Testis (tissue), 2 donors: ENCODE measurements at regions not wholly inside any gene's neighbourhood (a gene's known extent, or its start where the extent isn't known, plus 50 kb on each side); places are given as distances from the start of the nearest gene placed in this dataset.

Source experiments
- DNase-seq: peaks from one replicate; pipeline ENCODE4 v3.0.0-alpha.2; 2019
- H3K27ac ChIP-seq, 2 donors: fragments of 200-600 bp; sonication (generic); one replicate each; pipeline ENCODE4 v1.5.1; 2019
- H3K27me3 ChIP-seq: fragments of 200-600 bp; sonication (generic); one replicate; pipeline ENCODE4 v1.5.1; 2019
- H3K36me3 ChIP-seq: fragments of 200-600 bp; sonication (generic); one replicate; pipeline ENCODE4 v1.5.1; 2017; ENCODE audit warnings: low read depth; ENCODE audit errors: missing control alignments
- H3K4me1 ChIP-seq: fragments of 200-600 bp; sonication (generic); one replicate; pipeline ENCODE4 v1.5.1; 2019
- H3K4me3 ChIP-seq, 2 donors: fragments of 200-600 bp; sonication (generic); one replicate each; pipeline ENCODE4 v1.5.1; 2017 to 2019
- H3K9me3 ChIP-seq: fragments of 200-600 bp; sonication (generic); one replicate; pipeline ENCODE4 v1.5.1; 2017
- CTCF ChIP-seq, 3 experiments: fragments of 450-650 bp in 2 of 3; fragments of 200-600 bp in 1 of 3; sonication (generic) in 1 of 3; IDR thresholded peaks; one replicate each; pipeline ENCODE4 v1.5.1; 2016 to 2019; ENCODE audit warnings: antibody characterized with exemption in 3 of 3, mild to moderate bottlenecking in 2 of 3, moderate library complexity in 1 of 3
- POLR2A ChIP-seq: fragments of 450-650 bp; IDR thresholded peaks from one replicate; pipeline ENCODE4 v1.6.1; 2017; ENCODE audit warnings: antibody characterized with exemption, mild to moderate bottlenecking, moderate library complexity
- WGBS, 2 donors: methylation state at CpG; one replicate each; pipeline ENCODE4 v1.1.5; 2018; 5-methylcytosine and 5-hydroxymethylcytosine counted together
- intact Hi-C: fragments of 100-400 bp; cut with DNase I; formaldehyde crosslinking; loops from one replicate; pipeline ENCODE4 v1.15.1; 2023; ENCODE audit warnings: low total_unique reads

DNA sequence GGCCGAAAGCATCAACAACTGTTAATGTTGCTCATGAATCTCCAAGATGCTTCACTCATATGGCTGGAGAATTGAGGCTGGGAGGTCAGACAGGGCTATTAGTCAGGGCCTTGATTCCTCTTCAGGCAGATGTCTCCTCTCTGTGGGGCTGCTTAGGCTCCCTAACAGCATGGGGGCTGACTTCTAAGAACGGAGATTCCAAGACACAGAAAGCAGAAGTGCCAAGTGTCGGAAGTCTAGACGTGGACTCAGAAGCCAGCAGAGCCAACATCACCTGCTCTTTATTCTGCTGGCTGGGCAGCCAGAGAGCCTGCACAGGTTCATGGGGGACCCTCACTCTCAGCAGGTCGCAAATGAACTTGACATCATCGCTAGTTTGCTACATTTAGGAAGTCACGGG lies 279.8 kb downstream of the CDH26 start:
- no peak for DNase-seq
- Histone ChIP-seq H3K36me3 (no peaks in the 10 kb centered on the region), H3K27me3 (no peaks in the 10 kb centered on the region), H3K27ac (no peak overlapping the region), H3K4me3 (no peak overlapping the region), H3K9me3 (no peaks in the 10 kb centered on the region), H3K4me1 (no peaks in the 10 kb centered on the region)
- TF ChIP-seq CTCF (IDR thresholded peaks at IDR 0.05), result no peak
- TF ChIP-seq POLR2A, result no peak
- 87 to 89% methylated on average over 7 of the region's 7 CpGs for WGBS, 2 donors
- intact Hi-C loops, result no loop called here

GRCh38 chr20:60238992-60239660 lies 280.9 kb downstream of the CDH26 start:
- Histone ChIP-seq H3K9me3 (no peaks in the 10 kb centered on the region), H3K36me3 (no peaks in the 10 kb centered on the region), H3K27me3 (no peaks in the 10 kb centered on the region), H3K4me3 (no peak overlapping the region), H3K27ac (no peak overlapping the region), H3K4me1 (no peaks in the 10 kb centered on the region)
- WGBS, 2 donors, result 81 to 83% methylated on average over 10 to 11 of the region's 11 CpGs
- intact Hi-C loops, result no loop called here
- DNase-seq, result no peak
- TF ChIP-seq POLR2A, result no peak
- TF ChIP-seq CTCF (IDR thresholded peaks at IDR 0.05), result no peak

- H3K9me3 ChIP-seq, result no peaks in the 10 kb centered on the region
- H3K27me3 ChIP-seq, result no peaks in the 10 kb centered on the region
- intact Hi-C loops, result no loop called here
- TF ChIP-seq POLR2A (no peak), CTCF (IDR thresholded peaks at IDR 0.05) (no peak)
- DNase-seq, result no peak
- H3K4me1 ChIP-seq, result no peaks in the 10 kb centered on the region
- no peak overlapping the region for H3K4me3 ChIP-seq
- H3K36me3 ChIP-seq, result no peaks in the 10 kb centered on the region
- WGBS, 2 donors, result 52 to 72% methylated on average over 12 of the region's 12 CpGs
- H3K27ac ChIP-seq, result no peak overlapping the region
Observed at GRCh38 chr20:60239956-60240355, 281.7 kb downstream of the CDH26 start.

GRCh38 chr20:60240415-60240814 lies 282.2 kb downstream of the CDH26 start:
- H3K4me3 ChIP-seq, result no peak overlapping the region
- no peaks in the 10 kb centered on the region for H3K27me3 ChIP-seq
- no peak for TF ChIP-seq CTCF (IDR thresholded peaks at IDR 0.05)
- TF ChIP-seq POLR2A, result no peak
- no peaks in the 10 kb centered on the region for H3K4me1 ChIP-seq
- intact Hi-C loops, result no loop called here
- no peak for DNase-seq
- 62 to 78% methylated on average over 7 of the region's 7 CpGs for WGBS, 2 donors
- H3K27ac ChIP-seq, result no peak overlapping the region
- no peaks in the 10 kb centered on the region for H3K36me3 ChIP-seq
- no peaks in the 10 kb centered on the region for H3K9me3 ChIP-seq

- DNase-seq, result no peak
- intact Hi-C loops, result no loop called here
- no peaks in the 10 kb centered on the region for H3K9me3 ChIP-seq
- H3K4me1 ChIP-seq, result no peaks in the 10 kb centered on the region
- no peak overlapping the region for H3K4me3 ChIP-seq
- no peak for TF ChIP-seq POLR2A
- TF ChIP-seq CTCF (IDR thresholded peaks at IDR 0.05), result no peak
- 67 to 77% methylated on average over 8 of the region's 8 CpGs for WGBS, 2 donors
- no peaks in the 10 kb centered on the region for H3K27me3 ChIP-seq
- no peaks in the 10 kb centered on the region for H3K36me3 ChIP-seq
- no peak overlapping the region for H3K27ac ChIP-seq
Observed at GRCh38 chr20:60240986-60241385, 282.8 kb downstream of the CDH26 start.
